Activated T-cell treated with anti-CD3 and anti-CD28 coated beads, Interleukin-2, amount 50 U/mL, for 48 hours (primary cell): ENCODE measurements at regions not wholly inside any gene's neighbourhood (a gene's known extent, or its start where the extent isn't known, plus 50 kb on each side); places are given as distances from the start of the nearest gene placed in this dataset.
A peak's percentile ranks its signal among the peaks of the same experiment; 100 is the strongest.

Source experiments
- DNase-seq, 2 experiments: peaks; one replicate each; pipeline ENCODE4 v3.0.0-alpha.2; 2020

- no peak for DNase-seq
Measured at GRCh38 chr4:81860111-81860510, 388.4 kb upstream of the RASGEF1B start.

DNA sequence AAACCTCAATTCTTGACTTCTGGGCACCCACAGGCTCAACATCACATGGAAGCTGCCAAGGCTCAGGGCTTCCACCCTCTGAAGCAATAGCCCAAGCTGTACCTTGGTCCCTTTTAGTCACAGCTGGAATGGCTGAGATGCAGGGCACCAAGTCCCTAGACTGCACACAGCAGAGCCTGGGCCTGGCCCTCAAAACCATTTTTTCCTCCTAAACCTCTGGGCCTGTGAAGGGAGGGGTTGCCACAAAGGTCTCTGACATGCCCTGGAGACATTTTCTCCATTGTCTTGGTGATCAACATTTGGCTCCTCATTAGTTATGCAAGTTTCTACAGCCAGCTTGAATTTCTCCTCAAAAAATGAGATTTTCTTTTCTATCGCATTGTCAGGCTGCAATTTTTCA lies 382.7 kb upstream of the RASGEF1B start:
- no peak for DNase-seq

DNA sequence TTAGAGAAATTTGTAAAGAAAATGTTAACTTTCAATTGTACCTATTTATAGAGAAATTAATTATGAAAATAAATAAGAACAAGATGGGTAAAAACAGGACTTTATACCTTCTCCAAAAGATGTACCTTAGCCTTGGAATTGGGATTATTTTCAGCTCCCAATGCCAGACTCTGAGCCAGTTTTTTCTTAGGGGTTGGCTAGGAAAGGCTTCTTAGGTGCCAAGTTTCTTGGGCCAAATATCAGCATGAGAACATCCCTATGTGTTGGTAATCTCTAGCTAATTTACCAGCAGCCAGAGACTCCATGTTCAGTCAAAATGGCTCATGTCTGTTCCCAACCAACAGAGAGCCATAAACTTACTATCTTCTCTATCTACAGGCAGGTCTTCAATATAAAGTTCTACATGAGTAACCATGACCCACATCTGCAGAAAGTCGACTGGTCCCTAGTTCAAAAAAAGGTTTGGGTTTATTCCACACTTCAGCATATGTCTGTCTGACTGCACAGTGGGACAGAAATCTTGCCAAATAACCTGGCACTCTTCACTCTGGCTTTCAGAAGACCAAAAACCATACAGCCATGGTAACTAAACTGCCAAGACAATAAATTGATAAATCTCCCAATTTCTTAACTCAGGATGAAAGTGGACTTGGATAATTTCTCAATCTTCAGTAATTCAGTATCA lies 380.5 kb upstream of the RASGEF1B start:
- no peak for DNase-seq

DNA sequence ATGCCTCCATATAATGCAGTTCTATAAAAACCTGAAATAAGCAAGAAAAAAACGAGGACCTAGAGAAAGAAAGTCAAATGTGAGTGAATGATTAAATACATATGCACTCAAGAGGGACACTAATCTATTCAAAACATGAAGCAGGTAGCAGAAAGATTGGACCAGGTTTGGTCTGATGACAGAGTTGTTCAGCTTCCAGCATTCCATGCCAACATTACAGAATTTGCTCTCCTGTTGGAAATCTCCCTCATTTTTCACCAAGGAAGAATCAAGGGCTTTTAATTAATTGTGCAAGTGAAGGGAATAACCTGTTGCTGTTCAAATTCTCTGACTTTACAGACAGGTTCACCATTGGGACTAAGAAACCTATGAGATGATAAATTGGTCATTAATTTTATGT lies 379.0 kb upstream of the RASGEF1B start:
- DNase-seq, result no peak

- no peak for DNase-seq
Measured at GRCh38 chr4:81845761-81846160, 374.1 kb upstream of the RASGEF1B start.

DNA sequence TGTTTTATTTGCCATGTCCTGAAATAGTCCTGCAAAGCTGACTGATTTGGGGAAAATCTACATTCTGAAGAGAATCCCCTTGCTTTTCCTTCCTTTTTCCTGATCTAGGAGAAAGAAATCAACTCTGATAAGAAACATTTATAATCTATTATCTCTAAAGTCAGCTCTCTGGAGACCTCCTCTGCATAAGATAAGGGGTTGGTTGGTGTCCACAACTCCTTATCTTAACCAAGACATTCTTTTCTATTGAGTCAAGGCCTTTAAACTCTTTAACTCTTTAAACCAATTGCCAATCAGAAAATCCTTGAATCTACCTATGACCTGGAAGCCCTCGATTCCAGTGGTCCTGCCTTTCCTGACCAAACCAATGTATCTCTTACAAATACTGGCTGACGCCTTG lies 373.6 kb upstream of the RASGEF1B start:
- no peak for DNase-seq

DNA sequence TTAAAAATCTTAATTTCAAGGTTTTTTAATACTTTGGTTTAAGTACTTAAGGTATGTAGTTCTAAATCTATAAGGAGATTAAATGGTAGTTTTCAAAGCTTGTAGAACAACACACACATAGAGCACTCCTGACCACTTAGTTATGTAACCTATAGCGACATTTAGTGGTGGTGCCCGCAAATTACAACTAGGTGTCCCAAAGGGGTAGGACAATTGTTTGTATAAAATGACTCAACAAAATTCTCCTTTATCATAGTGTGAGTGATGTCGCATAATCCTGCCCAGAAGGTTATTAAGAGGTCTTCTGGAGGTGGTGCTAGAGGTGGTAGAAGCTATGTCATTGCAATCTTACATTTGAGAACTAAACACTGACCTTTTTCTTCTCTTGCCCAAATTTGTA lies 373.0 kb upstream of the RASGEF1B start:
- DNase-seq, result peak; percentile 70 to 72

GRCh38 chr4:81839347-81840042 lies 367.8 kb upstream of the RASGEF1B start:
- DNase-seq, result no peak

- DNase-seq, result no peak
Measured at GRCh38 chr4:81838586-81838985, 366.9 kb upstream of the RASGEF1B start.

DNA sequence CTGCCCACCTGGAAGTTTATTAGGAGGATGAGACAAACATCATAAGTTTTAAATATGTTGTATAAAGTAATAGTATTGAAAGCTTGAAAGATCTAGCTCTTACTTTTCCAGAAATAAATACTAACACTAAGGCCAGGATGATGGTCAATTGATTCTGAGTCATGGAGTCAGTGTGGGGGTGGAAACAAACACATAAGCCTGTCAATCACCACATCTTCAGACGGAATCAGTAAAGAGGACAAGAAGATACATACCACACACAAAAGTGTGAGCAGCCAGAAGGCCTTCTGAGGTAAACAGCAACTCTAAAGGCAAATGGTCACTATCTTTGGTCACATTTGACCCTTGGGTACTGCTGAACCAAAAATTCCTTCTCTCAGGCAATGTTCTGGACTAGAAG lies 365.0 kb upstream of the RASGEF1B start:
- no peak for DNase-seq

- DNase-seq, result no peak
Measured at GRCh38 chr4:81833576-81833975, 361.9 kb upstream of the RASGEF1B start.

DNA sequence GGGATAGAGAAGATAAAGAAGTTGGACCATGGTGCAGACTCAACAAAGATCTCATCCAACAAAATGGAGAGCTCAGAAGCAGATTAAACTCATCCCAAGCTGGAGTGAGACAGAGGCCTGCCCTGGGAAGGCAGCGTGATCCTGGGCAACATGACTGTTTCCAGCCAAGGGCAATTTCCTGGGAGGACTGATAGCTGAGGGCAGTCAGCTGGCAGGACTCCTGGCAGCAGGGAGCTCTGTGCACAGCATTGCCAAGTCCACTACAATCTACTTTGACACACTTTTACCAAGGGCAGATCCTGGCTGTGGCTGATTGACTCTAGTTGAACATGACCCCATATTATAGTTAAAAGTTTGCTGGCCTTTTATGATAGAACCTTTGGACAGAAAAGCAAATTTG lies 357.3 kb upstream of the RASGEF1B start:
- DNase-seq, result no peak

- peak in 1 of 2 experiments; percentile 35 for DNase-seq
Measured at GRCh38 chr4:81827577-81828202, 356.0 kb upstream of the RASGEF1B start.

GRCh38 chr4:81826817-81827424 lies 355.2 kb upstream of the RASGEF1B start:
- no peak for DNase-seq

- DNase-seq, result no peak
Measured at GRCh38 chr4:81826335-81826734, 354.6 kb upstream of the RASGEF1B start.

DNA sequence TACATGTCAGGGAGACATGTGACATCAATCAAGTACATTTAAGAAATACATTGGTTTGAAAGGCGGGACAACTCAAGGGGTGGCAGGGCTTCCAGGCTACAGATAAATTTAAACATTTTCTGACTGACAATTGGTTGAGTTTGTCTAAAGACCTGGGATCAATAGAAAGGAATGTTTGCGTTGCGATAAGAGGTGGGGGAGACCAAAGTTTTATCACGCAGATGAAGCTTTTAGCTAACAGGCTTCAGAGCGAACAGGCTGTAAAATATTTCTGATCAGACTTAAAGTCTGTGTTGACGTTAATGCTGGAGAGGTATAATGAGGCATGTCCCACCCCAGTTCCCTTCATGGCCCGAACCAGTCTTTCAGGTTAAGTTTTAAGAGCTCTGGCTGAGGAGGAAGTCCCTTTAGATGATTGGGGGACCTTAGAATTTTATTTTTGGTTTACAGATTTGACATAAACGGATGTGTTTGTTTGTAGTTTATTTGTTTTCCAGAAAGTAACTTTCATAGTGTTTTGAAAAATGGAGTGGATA lies 346.7 kb upstream of the RASGEF1B start:
- no peak for DNase-seq

GRCh38 chr4:81816031-81816761 lies 344.5 kb upstream of the RASGEF1B start:
- DNase-seq, result no peak

- no peak for DNase-seq
Measured at GRCh38 chr4:81814987-81815541, 343.4 kb upstream of the RASGEF1B start.

GRCh38 chr4:81811562-81812293 lies 340.0 kb upstream of the RASGEF1B start:
- DNase-seq, result no peak

DNA sequence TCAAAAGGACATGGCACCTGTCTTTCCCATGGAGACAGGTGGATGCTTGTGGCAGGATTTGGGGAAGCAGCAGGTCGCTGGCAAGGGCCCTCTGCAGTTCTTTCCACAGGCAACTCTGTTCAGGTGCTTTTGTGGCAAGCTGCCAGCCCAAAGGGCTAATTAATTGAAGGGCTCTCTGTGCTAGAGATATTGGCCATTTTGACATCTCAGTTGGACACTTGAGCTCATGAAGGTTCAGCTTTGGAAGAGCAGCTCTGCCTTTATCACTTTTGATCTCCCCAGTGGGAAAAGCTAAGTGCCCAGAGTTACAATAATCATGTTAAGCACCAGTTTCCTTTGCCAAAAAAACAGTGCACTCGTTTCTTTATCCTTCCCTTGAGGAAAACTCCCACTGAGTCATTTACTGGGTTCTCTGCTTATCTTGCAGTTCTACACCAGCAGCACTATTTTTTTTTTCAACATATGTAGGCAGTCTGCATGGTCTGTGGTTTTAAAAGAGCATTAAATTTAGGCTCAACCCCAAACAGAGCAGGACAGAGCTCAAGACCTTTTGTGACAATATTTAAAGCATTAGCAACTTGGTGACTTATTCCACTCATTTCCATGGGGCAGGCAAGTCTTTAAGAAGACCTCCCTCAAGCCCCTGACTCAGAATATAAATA lies 336.4 kb upstream of the RASGEF1B start:
- DNase-seq, result no peak

GRCh38 chr4:81807386-81807785 lies 335.7 kb upstream of the RASGEF1B start:
- no peak for DNase-seq
